IMR-90 (cell line): ENCODE measurements at regions not wholly inside any gene's neighbourhood (a gene's known extent, or its start where the extent isn't known, plus 50 kb on each side); places are given as distances from the start of the nearest gene placed in this dataset.

Experiments used
- ATAC-seq: fragments of 200-7000 bp; cut with Tn5 transposase; 2 replicates; pipeline ENCODE4 v1.9.1; 2020; ENCODE audit warnings: low read depth, mild to moderate bottlenecking, moderate library complexity
- BruUV-seq: library from RNA; stranded (reverse); fragments of 400-500 nt; replicated peaks from 2 replicates; lab custom pipeline; 2021; lab: Mats Ljungman, UMichigan
- CTCF ChIA-PET: fragments of 300-600 bp; formaldehyde crosslinking; extraction: SDS; loops from one replicate; lab custom pipeline; 2021; ENCODE audit warnings: antibody characterized with exemption; lab: Yijun Ruan, JAX
- POLR2A ChIA-PET: fragments of 300-600 bp; sonication (Branson Sonifier 250); formaldehyde crosslinking; loops from one replicate; lab custom pipeline; 2022; ENCODE audit warnings: antibody characterized with exemption; ENCODE audit not compliant: unreplicated experiment; lab: Charles Lee
- DNase-seq: peaks from one replicate; pipeline ENCODE4 v3.0.0; 2013
- H2AFZ ChIP-seq: replicated peaks from 2 replicates; pipeline ENCODE3; 2013; ENCODE audit warnings: low read length, mild to moderate bottlenecking; ENCODE audit not compliant: poor library complexity
- H2AK5ac ChIP-seq: 2 replicates; pipeline ENCODE4 v1.6.1; 2013; ENCODE audit warnings: low read depth, low read length, inconsistent platforms
- H2AK9ac ChIP-seq: replicated peaks from 2 replicates; pipeline ENCODE3; 2013; ENCODE audit warnings: mild to moderate bottlenecking, low read depth, low read length, moderate library complexity; ENCODE audit not compliant: poor library complexity
- H2BK120ac ChIP-seq: 2 replicates; pipeline ENCODE4 v1.6.1; 2013; ENCODE audit warnings: low read depth, low read length, inconsistent platforms
- H2BK15ac ChIP-seq: 3 replicates; pipeline ENCODE4 v1.6.1; 2013; ENCODE audit warnings: low read depth, low read length, inconsistent platforms
- H2BK20ac ChIP-seq: 2 replicates; pipeline ENCODE4 v1.6.1; 2013; ENCODE audit warnings: low read depth, mild to moderate bottlenecking, inconsistent platforms, low read length, moderate library complexity
- H2BK5ac ChIP-seq: 2 replicates; pipeline ENCODE4 v1.6.1; 2013; ENCODE audit warnings: mild to moderate bottlenecking, low read depth, low read length, inconsistent platforms; ENCODE audit not compliant: poor library complexity, severe bottlenecking
- H3K14ac ChIP-seq: replicated peaks from 2 replicates; pipeline ENCODE4 v1.6.1; 2013; ENCODE audit warnings: low read depth, low read length, inconsistent platforms
- H3K18ac ChIP-seq: 2 replicates; pipeline ENCODE4 v1.6.1; 2013; ENCODE audit warnings: low read depth, low read length, control low read depth
- H3K23ac ChIP-seq: 2 replicates; pipeline ENCODE4 v1.6.1; 2013; ENCODE audit warnings: low read depth, low read length, inconsistent platforms
- H3K27ac ChIP-seq: 2 replicates; pipeline ENCODE4 v1.5.1; 2013; ENCODE audit warnings: mild to moderate bottlenecking, control low read depth, low read length; ENCODE audit not compliant: insufficient read depth
- H3K27me3 ChIP-seq: 2 replicates; pipeline ENCODE4 v1.6.1; 2013; ENCODE audit warnings: low read length; ENCODE audit not compliant: control insufficient read depth, insufficient read depth
- H3K36me3 ChIP-seq: 2 replicates; pipeline ENCODE4 v1.6.1; 2013; ENCODE audit warnings: low read length, mixed read lengths; ENCODE audit not compliant: control insufficient read depth, insufficient read depth
- H3K4ac ChIP-seq: 2 replicates; pipeline ENCODE4 v1.6.1; 2013; ENCODE audit warnings: low read depth, low read length, inconsistent platforms
- H3K4me1 ChIP-seq: 2 replicates; pipeline ENCODE4 v1.6.1; 2013; ENCODE audit warnings: low read length, mixed read lengths; ENCODE audit not compliant: control insufficient read depth, insufficient read depth
- H3K4me2 ChIP-seq: 2 replicates; pipeline ENCODE4 v1.6.1; 2013; ENCODE audit warnings: low read depth, mild to moderate bottlenecking, control low read depth, low read length, moderate library complexity
- H3K4me3 ChIP-seq: 2 replicates; pipeline ENCODE4 v1.5.1; 2013; ENCODE audit warnings: low read depth, mild to moderate bottlenecking, control low read depth, low read length, moderate library complexity; ENCODE audit not compliant: insufficient read depth
- H3K56ac ChIP-seq: 2 replicates; pipeline ENCODE4 v1.6.1; 2013; ENCODE audit warnings: low read length, inconsistent platforms; ENCODE audit not compliant: insufficient read depth; ENCODE audit errors: extremely low read depth
- H3K79me1 ChIP-seq, 2 experiments: 2 replicates each; pipeline ENCODE4 v1.6.1; 2013; ENCODE audit warnings: low read length in 2 of 2, inconsistent platforms in 1 of 2, low read depth in 1 of 2
- H3K9ac ChIP-seq: 2 replicates; pipeline ENCODE4 v1.6.1; 2013; ENCODE audit warnings: low read depth, low read length, control low read depth
- H3K9me1 ChIP-seq: 2 replicates; pipeline ENCODE4 v1.6.1; 2013; ENCODE audit warnings: low read length, inconsistent platforms; ENCODE audit not compliant: insufficient read depth
- H3K9me3 ChIP-seq: 2 replicates; pipeline ENCODE4 v1.6.1; 2013; ENCODE audit warnings: low read length; ENCODE audit not compliant: control insufficient read depth, insufficient read depth
- H4K20me1 ChIP-seq: 2 replicates; pipeline ENCODE4 v1.6.1; 2013; ENCODE audit warnings: low read length, inconsistent platforms; ENCODE audit not compliant: insufficient read depth
- H4K5ac ChIP-seq: 2 replicates; pipeline ENCODE4 v1.6.1; 2013; ENCODE audit warnings: mild to moderate bottlenecking, low read depth, low read length, control low read depth
- H4K8ac ChIP-seq, 2 experiments: 2 replicates each; pipeline ENCODE4 v1.6.1; 2013; ENCODE audit warnings: low read depth in 2 of 2, low read length in 2 of 2, control low read depth in 1 of 2, inconsistent platforms in 1 of 2
- H4K91ac ChIP-seq: 2 replicates; pipeline ENCODE4 v1.6.1; 2013; ENCODE audit warnings: low read depth, low read length, inconsistent platforms; ENCODE audit not compliant: insufficient read depth
- BHLHE40 ChIP-seq: fragments of 150-350 bp; IDR thresholded peaks from 2 replicates; pipeline ENCODE4 v1.6.1; 2016; ENCODE audit warnings: mild to moderate bottlenecking, low read depth, low read length
- CEBPB ChIP-seq: IDR thresholded peaks from 2 replicates; pipeline ENCODE4 v1.6.1; 2012; ENCODE audit warnings: low read depth, low read length, improper control_type of control experiment
- MAFK ChIP-seq: IDR thresholded peaks from 2 replicates; pipeline ENCODE4 v1.6.1; 2012; ENCODE audit warnings: low read depth, low read length, improper control_type of control experiment
- MXI1 ChIP-seq: IDR thresholded peaks from 2 replicates; pipeline ENCODE4 v1.6.1; 2012; ENCODE audit warnings: low read depth, mild to moderate bottlenecking, low read length, moderate library complexity, borderline replicate concordance
- RCOR1 ChIP-seq: IDR thresholded peaks from 2 replicates; pipeline ENCODE4 v1.6.1; 2012; ENCODE audit warnings: mild to moderate bottlenecking, low read length, improper control_type of control experiment; ENCODE audit not compliant: insufficient replicate concordance
- WGBS, 2 experiments: methylation state at CpG; one replicate each; pipeline versions ENCODE4 v1.1.5 to v1.1.7; 2013; ENCODE audit warnings: missing lambda C conversion rate in 2 of 2; ENCODE audit not compliant: insufficient read length in 1 of 2; ENCODE audit errors: extremely low coverage in 2 of 2; 5-methylcytosine and 5-hydroxymethylcytosine counted together
- dilution Hi-C: fragments of 300-500 bp; cut with HindIII; formaldehyde crosslinking; loops from one replicate; pipeline ENCODE4 v1.14.3; 2018; ENCODE audit warnings: low sequenced_read_pairs; ENCODE audit not compliant: unreplicated experiment
- in situ Hi-C: fragments of 300-500 bp; cut with MboI; formaldehyde crosslinking; loops from 3 replicates; pipeline ENCODE4 v1.14.3; 2019; ENCODE audit warnings: low sequenced_read_pairs, inconsistent platforms, mixed read lengths
- intact Hi-C: fragments of 100-400 bp; cut with micrococcal nuclease; formaldehyde crosslinking; loops from 2 replicates; pipeline ENCODE4 v1.10.0; 2022
- TF ChIP-seq, protein P1 (sequence below): fragments of 150-350 bp; IDR thresholded peaks from 2 replicates; pipeline ENCODE4 v1.6.1; 2017; ENCODE audit warnings: mild to moderate bottlenecking, antibody characterized with exemption, low read length, low read depth
- TF ChIP-seq, protein P2 (sequence below): conservative IDR thresholded peaks from 2 replicates; pipeline ENCODE4 v1.5.1; 2012; ENCODE audit warnings: mild to moderate bottlenecking, low read depth, low read length, improper control_type of control experiment
- TF ChIP-seq, protein P3 (sequence below): fragments of 150-350 bp; IDR thresholded peaks from 2 replicates; pipeline ENCODE4 v1.6.1; 2016; ENCODE audit warnings: low read depth, mild to moderate bottlenecking, low read length, moderate library complexity, borderline replicate concordance

DNA sequence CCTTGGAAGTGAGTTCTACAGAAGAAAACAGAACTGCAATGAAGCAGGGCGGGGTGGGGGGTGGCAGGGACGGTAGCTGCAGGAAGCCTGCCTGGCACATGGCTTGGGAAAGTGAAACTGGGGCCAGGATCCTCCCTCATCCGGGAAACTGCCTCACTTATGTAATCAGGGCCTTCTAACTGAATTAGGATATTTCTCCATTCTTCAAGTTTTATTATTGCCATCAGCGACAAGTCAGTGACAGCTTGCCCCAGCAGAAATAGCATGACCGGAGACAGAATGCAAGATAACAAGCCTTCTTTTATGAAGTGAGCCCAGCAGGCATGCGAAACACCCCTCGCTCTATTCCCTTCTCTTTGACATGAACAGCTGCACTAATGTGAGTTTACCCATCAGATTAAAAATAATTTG is 77.5 kb upstream of the CACUL1 start:
- POLR2A ChIA-PET, result no interaction called here
- Histone ChIP-seq H2AFZ (peak overlapping the region; percentile 56), H3K4me3 (no peak overlapping the region)

More for the DNA sequence above, 77.5 kb upstream of the CACUL1 start:
- TF ChIP-seq, protein P1, sequence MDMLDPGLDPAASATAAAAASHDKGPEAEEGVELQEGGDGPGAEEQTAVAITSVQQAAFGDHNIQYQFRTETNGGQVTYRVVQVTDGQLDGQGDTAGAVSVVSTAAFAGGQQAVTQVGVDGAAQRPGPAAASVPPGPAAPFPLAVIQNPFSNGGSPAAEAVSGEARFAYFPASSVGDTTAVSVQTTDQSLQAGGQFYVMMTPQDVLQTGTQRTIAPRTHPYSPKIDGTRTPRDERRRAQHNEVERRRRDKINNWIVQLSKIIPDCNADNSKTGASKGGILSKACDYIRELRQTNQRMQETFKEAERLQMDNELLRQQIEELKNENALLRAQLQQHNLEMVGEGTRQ, result no peak
- no peak for TF ChIP-seq CEBPB
- TF ChIP-seq, protein P2, sequence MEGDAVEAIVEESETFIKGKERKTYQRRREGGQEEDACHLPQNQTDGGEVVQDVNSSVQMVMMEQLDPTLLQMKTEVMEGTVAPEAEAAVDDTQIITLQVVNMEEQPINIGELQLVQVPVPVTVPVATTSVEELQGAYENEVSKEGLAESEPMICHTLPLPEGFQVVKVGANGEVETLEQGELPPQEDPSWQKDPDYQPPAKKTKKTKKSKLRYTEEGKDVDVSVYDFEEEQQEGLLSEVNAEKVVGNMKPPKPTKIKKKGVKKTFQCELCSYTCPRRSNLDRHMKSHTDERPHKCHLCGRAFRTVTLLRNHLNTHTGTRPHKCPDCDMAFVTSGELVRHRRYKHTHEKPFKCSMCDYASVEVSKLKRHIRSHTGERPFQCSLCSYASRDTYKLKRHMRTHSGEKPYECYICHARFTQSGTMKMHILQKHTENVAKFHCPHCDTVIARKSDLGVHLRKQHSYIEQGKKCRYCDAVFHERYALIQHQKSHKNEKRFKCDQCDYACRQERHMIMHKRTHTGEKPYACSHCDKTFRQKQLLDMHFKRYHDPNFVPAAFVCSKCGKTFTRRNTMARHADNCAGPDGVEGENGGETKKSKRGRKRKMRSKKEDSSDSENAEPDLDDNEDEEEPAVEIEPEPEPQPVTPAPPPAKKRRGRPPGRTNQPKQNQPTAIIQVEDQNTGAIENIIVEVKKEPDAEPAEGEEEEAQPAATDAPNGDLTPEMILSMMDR, result no peak
- TF ChIP-seq BHLHE40, result no peak
- TF ChIP-seq, protein P3, sequence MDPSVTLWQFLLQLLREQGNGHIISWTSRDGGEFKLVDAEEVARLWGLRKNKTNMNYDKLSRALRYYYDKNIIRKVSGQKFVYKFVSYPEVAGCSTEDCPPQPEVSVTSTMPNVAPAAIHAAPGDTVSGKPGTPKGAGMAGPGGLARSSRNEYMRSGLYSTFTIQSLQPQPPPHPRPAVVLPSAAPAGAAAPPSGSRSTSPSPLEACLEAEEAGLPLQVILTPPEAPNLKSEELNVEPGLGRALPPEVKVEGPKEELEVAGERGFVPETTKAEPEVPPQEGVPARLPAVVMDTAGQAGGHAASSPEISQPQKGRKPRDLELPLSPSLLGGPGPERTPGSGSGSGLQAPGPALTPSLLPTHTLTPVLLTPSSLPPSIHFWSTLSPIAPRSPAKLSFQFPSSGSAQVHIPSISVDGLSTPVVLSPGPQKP, result no peak
- no peak for TF ChIP-seq MAFK
- TF ChIP-seq MXI1, result no peak
- TF ChIP-seq RCOR1, result no peak
- no peak overlapping the region for H3K14ac ChIP-seq
- in situ Hi-C loops, result no loop called here
- no peak overlapping the region for H3K18ac ChIP-seq
- H2BK20ac ChIP-seq, result no peak overlapping the region
- no peaks in the 10 kb centered on the region for H4K20me1 ChIP-seq
- H4K8ac ChIP-seq, result no peak overlapping the region
- H3K4me2 ChIP-seq, result peak overlapping the region; percentile 52
- no peak overlapping the region for H3K23ac ChIP-seq
- dilution Hi-C loops, result no loop called here
- H3K27ac ChIP-seq, result no peak overlapping the region
- H3K56ac ChIP-seq, result no peak overlapping the region
- no peak overlapping the region for H4K91ac ChIP-seq
- no peaks in the 10 kb centered on the region for H3K36me3 ChIP-seq
- H3K4me1 ChIP-seq, result no peaks in the 10 kb centered on the region
- H2BK120ac ChIP-seq, result no peak overlapping the region
- H2BK15ac ChIP-seq, result no peak overlapping the region
- H2AK5ac ChIP-seq, result no peak overlapping the region
- H2AK9ac ChIP-seq, result no peak overlapping the region
- no peak overlapping the region; the same call in 1 of the 2 replicates for H3K9ac ChIP-seq
- intact Hi-C loops, result no loop called here
- H3K27me3 ChIP-seq, result peaks cover 3% of the 10 kb centered on the region; the same call in 1 of the 2 replicates
- no peak overlapping the region for H4K5ac ChIP-seq
- H3K9me1 ChIP-seq, result no peaks in the 10 kb centered on the region
- no peak overlapping the region for H2BK5ac ChIP-seq
- WGBS, 2 experiments, result 0% methylated on average over 1 of the region's 7 CpGs; no CpG with 5 or more reads in 1 of the 2 experiments
- no peak overlapping the region for H3K4ac ChIP-seq
- no peaks in the 10 kb centered on the region for H3K79me1 ChIP-seq
- no TSS peak for BruUV-seq
- ATAC-seq, result no peak
- H3K9me3 ChIP-seq, result no peaks in the 10 kb centered on the region
- peak; percentile 13 for DNase-seq
- CTCF ChIA-PET, result no interaction called here
